GM21576 (cell line): ENCODE measurements at regions not wholly inside any gene's neighbourhood (a gene's known extent, or its start where the extent isn't known, plus 50 kb on each side); places are given as distances from the start of the nearest gene placed in this dataset.
A peak's percentile ranks its signal among the peaks of the same experiment; 100 is the strongest.
"Not testable (repeated sequence)": the region's sequence is repeated elsewhere in the genome, so short reads cannot be mapped to it uniquely, and the experiment has no call there.

Experiments used
- ATAC-seq: cut with Tn5 transposase; IDR thresholded peaks from one replicate; pipeline ENCODE4 v1.9.1; 2021; ENCODE audit warnings: mild to moderate bottlenecking, moderate library complexity; ENCODE audit not compliant: unreplicated experiment

DNA sequence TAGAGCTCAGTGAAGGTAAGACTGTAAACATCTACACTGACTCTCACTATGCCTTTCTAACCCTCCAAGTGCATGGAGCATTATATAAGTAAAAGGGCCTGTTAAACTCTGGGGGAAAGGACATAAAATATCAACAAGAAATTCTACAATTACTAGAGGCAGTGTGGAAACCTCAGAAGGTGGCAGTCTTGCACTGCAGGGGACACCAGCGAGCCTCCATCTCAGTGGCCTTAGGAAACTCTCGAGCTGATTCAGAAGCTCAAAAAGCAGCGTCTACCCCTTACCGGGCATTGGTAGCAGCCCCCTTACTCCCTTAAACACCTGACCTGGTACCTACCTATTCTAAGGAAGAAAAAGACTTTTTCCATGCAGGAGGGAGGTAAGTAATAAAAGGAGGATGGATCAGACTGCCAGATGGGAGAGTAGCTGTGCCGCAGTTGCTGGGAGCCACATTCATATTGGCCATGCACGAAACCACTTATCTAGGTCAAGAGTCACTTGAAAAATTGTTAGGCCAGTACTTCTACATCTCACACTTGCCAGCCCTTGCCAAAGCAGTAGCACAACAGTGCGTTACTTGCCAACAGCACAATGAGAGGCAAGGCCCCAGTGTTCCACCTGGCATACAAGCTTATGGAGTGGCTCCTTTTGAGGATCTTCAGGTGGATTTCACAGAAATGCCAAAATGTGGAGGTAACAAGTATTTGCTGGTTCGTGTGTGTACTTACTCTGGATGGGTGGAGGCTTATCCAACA, 258.8 kb upstream of the PRKX start:
- not testable (repeated sequence) for ATAC-seq

DNA sequence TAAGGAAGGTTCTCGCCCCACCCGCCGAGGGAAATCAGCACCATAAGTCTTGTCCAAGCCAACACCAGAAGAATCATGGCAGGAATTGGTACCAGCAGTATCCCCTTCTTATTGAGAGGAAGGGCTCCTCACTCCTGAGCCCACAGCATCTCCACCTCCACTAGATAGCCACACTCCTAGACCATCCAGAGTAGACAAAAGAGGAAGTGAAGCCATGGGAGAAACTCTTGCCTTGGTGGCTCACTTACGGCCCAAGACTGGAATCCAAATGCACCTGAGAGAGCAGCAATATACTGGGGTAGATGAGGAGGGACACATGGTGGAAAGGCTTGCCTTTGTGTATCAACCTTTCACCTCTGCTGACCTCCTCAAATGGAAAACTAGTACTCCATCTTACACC, 255.3 kb upstream of the PRKX start:
- ATAC-seq, result no peak

- peak; percentile 64 for ATAC-seq
These were observed 250.5 kb upstream of the PRKX start for GRCh38 chrX:3963980-3964379.

DNA sequence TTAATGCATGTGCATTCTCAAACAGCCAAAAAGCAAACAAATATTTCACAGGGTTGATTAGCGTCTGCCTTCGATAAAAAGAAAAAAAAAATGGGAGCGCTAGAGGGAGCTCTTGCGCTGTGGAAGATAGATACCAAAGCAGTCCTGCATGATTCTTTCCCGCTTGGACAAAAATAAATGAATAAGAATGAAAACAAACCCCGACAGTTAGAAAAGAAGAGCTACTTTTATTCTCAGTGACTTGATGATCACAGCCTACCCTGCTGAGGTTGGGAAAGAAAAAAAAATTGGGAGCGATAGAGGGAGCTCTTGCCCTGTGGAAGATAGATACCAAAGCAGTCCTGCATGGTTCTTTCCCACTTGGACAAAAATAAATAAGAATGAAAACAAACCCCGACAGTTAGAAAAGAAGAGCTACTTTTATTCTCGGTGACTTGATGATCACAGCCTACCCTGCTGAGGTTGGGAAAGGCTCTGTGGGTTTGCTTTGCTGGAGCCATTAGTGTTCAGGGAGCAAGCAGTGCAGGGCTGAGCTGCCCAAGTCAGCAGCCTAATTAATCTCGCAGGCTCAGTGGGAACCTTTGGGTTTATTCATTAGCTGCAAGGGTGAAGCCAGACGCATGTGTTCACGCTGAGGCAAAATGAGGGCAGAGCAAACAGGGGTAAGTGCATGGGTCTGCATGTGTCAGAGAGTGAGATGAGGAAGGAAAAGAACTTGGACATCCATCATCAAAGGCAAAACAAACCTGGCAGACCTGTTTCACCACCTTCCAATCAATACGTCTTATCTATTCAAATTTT, 249.3 kb upstream of the PRKX start:
- no peak for ATAC-seq

DNA sequence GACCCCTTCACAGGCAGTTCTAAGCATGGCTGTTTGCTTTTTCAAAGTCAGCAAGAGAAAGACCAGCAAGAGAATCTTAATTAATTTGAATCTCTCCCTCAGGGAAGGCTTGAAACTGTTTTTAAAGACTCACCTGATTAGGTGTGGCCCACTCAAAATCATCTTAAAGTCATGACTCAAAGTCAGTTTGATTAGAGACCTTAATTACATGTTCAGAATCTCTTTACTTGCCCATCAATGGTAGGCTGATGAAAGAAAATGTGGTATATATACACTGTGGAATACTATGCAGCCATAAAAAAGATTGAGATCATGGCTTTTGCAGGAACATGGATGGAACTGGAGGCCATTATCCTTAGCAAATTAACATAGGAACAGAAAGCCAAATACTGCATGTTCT, 247.5 kb upstream of the PRKX start:
- ATAC-seq, result no peak

DNA sequence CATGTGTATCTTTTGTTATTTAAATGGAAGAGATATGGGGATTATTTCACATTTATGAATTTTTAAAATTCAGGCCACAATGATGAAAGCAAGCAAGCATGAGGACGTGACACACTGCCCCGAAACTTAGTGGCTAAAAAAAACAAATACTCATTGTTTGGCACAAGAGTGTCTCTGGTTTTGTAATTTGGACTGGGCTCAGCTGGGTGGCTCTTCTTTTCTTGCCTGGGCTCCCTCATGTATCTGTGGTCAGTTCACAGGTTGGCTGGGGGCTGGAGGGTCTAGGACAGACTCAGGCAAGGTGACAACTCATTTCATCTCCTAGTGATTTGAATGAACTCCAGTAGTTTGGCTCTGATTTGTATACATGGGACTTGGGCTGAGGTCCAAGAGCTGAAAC, 238.4 kb upstream of the PRKX start:
- no peak for ATAC-seq

- ATAC-seq, result no peak
These were observed 236.9 kb upstream of the PRKX start for GRCh38 chrX:3950373-3950772.

DNA sequence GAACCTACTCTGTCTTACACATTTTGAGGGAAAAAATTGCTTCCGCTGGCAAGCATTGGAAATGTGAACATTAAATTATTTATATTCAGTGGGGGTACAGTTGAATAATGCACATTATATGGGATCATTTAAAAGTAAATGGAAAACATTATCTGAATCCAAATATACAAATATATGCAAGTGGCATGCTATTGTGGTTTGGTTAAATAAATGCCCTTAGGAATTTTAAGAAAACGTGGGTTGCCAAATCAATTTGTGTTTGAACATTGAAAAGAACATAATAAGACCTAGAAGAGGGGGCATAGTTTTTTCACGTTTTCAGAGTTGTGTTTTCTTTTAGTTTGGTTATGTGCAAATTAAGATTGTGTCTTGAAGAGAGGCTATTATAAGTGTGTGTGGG, 230.5 kb upstream of the PRKX start:
- no peak for ATAC-seq

DNA sequence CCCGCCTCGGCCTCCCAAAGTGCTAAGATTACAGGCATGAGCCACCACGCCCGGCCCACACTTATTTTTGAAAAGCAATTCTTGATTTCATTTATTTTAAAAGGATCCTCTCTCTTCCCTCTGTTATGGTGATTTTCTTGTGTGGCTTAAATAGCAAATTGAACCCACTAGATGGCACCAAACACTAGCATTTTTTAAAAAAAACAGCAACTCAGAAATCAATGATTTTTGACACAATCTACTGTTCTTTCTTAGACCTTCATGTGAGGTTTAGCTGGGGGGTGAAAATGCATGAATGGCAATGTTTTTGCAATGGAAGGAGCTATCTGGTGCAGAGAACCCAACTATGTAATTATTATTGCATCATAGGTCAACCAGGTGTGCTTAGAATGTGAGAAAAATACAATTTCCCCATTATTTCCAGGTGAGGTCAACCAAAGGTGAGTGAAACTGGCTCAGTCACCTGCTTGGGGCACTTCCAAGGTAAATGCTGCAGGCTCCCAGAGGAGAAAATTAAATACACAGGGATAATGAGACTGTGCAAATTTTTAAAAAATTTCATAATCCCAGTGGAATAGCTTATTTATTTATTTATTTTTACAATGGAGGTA, 226.7 kb upstream of the PRKX start:
- ATAC-seq, result no peak

DNA sequence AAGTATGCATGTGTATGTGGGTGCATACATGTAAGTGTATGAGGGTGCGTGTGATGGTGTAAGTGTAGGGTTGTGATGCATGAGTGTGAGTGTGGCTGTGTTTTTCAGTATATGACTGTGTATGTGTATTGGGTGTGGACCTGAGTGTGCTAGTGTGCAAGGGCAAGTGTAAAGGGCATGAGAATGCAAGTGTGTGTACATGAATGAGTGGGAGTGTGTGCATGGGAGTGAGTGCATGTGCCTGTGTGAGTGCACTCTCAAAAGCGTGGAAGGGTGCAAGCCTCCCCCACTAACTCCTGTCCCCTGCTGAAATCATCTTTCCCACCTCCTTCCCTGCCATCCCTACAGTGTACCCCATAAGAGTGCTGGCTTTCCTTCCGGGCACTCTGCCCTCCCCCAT, 225.1 kb upstream of the PRKX start:
- no peak for ATAC-seq

- not testable (repeated sequence) for ATAC-seq
These were observed 221.7 kb upstream of the PRKX start for GRCh38 chrX:3935196-3935595.

GRCh38 chrX:3920424-3921017, 207.1 kb upstream of the PRKX start:
- peak; percentile 97 for ATAC-seq

GRCh38 chrX:3919668-3920423, 206.4 kb upstream of the PRKX start:
- peak; percentile 39 for ATAC-seq

DNA sequence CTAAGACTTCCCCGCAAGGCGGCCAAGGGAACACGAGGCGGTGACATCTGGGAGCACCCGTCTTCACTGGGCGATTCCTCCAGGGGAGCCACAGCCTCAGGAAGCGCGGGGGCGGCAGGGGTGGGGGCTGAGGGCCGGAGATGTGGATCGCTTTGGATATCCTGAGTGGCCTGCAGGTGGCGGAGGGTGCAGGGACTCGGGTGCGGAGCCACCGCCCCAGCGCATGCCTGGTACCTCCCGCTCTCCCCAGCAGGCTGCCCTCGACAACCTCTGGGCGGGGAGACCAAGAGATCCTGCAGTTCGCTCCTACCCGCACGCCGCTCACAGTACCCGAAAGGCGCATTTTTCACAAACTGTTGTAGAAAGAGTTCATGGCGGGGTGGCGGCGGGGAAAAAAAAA, 201.4 kb upstream of the PRKX start:
- ATAC-seq, result not testable (repeated sequence)

DNA sequence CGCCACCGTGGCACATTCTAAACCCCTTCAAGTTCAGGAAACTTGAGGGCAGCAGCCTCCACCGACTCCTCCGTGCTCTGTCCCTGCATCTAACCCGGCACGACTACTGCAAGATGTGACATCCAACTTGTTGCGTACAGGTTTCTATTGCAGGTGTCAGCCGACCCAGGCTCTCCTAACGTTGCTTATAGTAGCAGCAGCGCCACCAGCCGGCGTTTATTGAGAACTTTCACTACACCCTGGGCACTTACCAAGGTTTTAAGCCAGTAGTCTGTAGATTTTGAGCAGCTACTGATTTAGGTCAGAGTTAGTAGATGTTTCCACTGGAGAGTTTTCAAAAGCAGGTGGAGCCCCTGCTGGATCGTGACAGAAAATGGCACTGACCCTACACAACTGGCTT, 200.6 kb upstream of the PRKX start:
- ATAC-seq, result not testable (repeated sequence)

DNA sequence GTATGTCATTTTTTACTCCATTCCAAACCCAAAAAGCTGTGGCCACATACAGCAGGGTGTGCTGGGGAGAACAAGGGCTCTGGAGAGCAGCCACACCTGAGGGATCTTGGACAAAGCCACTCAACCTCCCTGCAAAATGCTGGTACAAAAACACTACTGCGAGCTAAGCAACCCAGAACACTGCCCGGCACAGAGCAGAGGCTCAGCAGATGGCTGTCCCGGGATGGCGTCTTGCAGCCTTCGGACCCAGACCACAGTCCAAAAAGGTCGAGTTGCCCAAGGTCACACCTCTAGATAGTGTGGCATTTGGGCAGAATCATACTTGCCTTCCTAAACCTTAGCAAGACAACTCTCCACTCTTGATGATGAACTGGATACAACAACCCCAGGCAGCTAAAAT, 197.6 kb upstream of the PRKX start:
- ATAC-seq, result not testable (repeated sequence)

GRCh38 chrX:3910611-3911010, 197.2 kb upstream of the PRKX start:
- ATAC-seq, result not testable (repeated sequence)

- not testable (repeated sequence) for ATAC-seq
These were observed 192.2 kb upstream of the PRKX start for GRCh38 chrX:3905522-3906258.

- ATAC-seq, result not testable (repeated sequence)
These were observed 188.8 kb upstream of the PRKX start for GRCh38 chrX:3902222-3902621.

DNA sequence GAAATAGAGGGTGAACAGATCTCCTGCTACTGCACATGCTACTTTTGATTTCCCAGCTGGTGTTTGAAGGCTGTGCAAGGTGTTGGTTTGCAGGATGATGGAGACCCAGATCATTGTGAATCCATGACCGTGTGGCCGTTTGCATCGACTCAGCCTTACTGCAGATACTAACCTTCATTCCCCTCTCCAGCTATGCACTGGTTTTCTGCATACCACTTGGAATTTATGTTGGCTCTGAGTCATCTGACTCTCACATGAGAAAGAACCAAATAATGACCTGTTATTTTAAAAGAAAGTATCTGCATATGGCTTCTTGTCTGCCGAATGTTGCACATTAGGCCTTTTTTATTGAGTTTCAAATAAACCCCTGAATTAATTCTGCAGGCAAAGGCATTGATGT, 183.3 kb upstream of the PRKX start:
- ATAC-seq, result not testable (repeated sequence)
